Activated CD4-positive, alpha-beta T cell treated with anti-CD3 and anti-CD28 coated beads for 36 hours (primary cell): ENCODE measurements at regions not wholly inside any gene's neighbourhood (a gene's known extent, or its start where the extent isn't known, plus 50 kb on each side); places are given as distances from the start of the nearest gene placed in this dataset.

Experiments
- ATAC-seq: fragments of 200-7000 bp; cut with Tn5 transposase; one replicate; pipeline ENCODE4 v1.10.0; 2021; ENCODE audit warnings: mild to moderate bottlenecking, moderate library complexity
- CTCF ChIA-PET: fragments of 350-600 bp; sonication (Branson Sonifier 250); formaldehyde crosslinking; loops from one replicate; lab custom pipeline; 2021; ENCODE audit warnings: antibody characterized with exemption; lab: Charles Lee
- POLR2A ChIA-PET: fragments of 350-600 bp; sonication (Branson Sonifier 250); formaldehyde crosslinking; loops from one replicate; lab custom pipeline; 2021; ENCODE audit warnings: antibody characterized with exemption, inconsistent platforms; lab: Charles Lee
- DNase-seq: peaks from one replicate; pipeline ENCODE4 v3.0.0-alpha.2; 2020
- H3K27ac Mint-ChIP-seq: one replicate; pipeline ENCODE4 v1.8.0; 2021; ENCODE audit warnings: mixed read lengths
- H3K27me3 Mint-ChIP-seq: one replicate; pipeline ENCODE4 v1.8.0; 2021; ENCODE audit warnings: mixed read lengths
- H3K36me3 Mint-ChIP-seq: one replicate; pipeline ENCODE4 v1.8.0; 2021; ENCODE audit warnings: low read depth, mixed read lengths
- H3K4me1 Mint-ChIP-seq: one replicate; pipeline ENCODE4 v1.8.0; 2021; ENCODE audit warnings: mixed read lengths
- H3K4me3 Mint-ChIP-seq: one replicate; pipeline ENCODE4 v1.8.0; 2021; ENCODE audit warnings: mild to moderate bottlenecking, moderate library complexity, mixed read lengths
- H3K9me3 Mint-ChIP-seq: one replicate; pipeline ENCODE4 v1.8.0; 2021; ENCODE audit warnings: low read depth, mixed read lengths
- intact Hi-C, 2 experiments: fragments of 100-400 bp; cut with DNase I in 1 of 2; cut with micrococcal nuclease in 1 of 2; formaldehyde crosslinking; loops; one replicate each; pipeline versions ENCODE4 v1.14.2 to v1.15.1; 2022 to 2024; cut with DNase I, micrococcal nuclease

GRCh38 chr2:41414486-41415230 lies 633.2 kb upstream of the PKDCC start:
- ChIA-PET POLR2A (no interaction called here), CTCF (interaction anchor here (0.6 to 1.1 kb wide), 2 partner anchors 284 to 366 kb away, joined by 3 to 4 read pairs; no protein-coding TSS in a partner anchor)
- Mint-ChIP-seq H3K36me3 (no peaks in the 10 kb centered on the region), H3K27ac (no peak overlapping the region), H3K4me1 (no peaks in the 10 kb centered on the region), H3K27me3 (no peaks in the 10 kb centered on the region), H3K9me3 (peaks cover 5% of the 10 kb centered on the region), H3K4me3 (no peak overlapping the region)
- peak; percentile 4 for DNase-seq
- intact Hi-C loops, result loop anchor here (1.0 to 10.0 kb wide), 4 partner anchors 285 to 1500 kb away; no protein-coding TSS in a partner anchor
- no peak for ATAC-seq

DNA sequence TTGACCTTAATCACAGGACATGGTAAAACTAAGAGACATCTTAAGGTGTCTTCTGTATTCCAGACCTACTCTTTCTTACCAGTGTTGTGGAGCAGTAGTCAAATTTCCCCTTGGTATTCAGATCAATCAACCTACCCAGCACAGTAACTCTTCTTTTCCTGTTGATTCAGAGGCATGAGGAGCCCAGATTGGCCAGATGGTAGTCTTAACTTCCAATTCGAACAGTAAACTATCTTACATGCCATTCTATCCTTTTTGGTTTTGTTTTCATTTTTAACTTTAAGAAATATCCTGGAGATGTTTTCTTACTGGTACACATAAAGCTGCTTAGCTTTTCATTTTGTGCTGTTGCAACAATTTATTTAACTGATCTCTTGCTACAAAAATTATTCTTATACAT lies 630.3 kb upstream of the PKDCC start:
- POLR2A ChIA-PET, result no interaction called here
- H3K4me1 Mint-ChIP-seq, result no peaks in the 10 kb centered on the region
- DNase-seq (no peak), ATAC-seq (no peak)
- CTCF ChIA-PET, result no interaction called here
- intact Hi-C loops, result loop anchor here in 1 of 2 experiments (10.0 kb wide), 2 partner anchors 367 to 1503 kb away; no protein-coding TSS in a partner anchor
- H3K9me3 Mint-ChIP-seq, result no peaks in the 10 kb centered on the region
- no peaks in the 10 kb centered on the region for H3K36me3 Mint-ChIP-seq
- H3K27ac Mint-ChIP-seq, result no peak overlapping the region
- H3K4me3 Mint-ChIP-seq, result no peak overlapping the region
- no peaks in the 10 kb centered on the region for H3K27me3 Mint-ChIP-seq

DNA sequence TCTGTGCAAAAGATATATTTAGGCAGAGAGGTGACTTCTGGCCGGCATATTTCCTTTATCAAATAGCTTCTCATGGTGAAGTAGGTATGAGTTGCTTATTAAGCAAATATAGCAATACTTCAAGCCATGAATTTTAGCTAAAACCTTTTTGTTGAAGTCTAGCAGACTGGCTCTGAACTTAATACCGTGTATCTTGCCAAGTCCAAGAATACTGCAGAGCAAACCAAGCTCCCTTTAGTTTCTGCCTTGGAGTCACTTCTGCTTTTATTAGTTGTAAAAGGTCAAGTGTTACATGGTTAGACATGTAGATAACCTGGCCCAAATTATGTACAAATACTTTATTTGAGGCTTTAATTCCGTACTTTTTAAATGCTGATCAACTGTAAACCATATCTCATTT lies 627.6 kb upstream of the PKDCC start:
- ChIA-PET POLR2A (no interaction called here), CTCF (no interaction called here)
- ATAC-seq, result no peak

DNA sequence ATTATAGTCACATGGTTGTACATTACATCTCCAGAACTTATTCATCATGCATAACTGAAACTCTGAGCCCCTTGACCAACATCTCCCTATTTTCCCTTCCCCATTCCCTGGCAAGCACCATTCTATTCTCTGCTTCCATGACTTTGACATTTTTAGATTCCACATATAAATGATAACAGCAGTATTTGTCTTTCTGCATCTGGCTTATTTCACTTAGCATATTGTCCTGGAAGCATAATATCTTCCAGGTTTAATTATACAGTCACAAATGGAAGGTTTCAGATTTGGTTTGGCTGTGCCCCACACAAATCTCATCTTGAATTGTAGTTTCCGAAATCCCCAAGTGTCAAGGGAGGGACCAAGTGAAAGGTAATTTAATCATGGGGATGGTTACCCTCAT lies 626.9 kb upstream of the PKDCC start:
- intact Hi-C loops, result no loop called here
- H3K4me3 Mint-ChIP-seq, result no peak overlapping the region
- POLR2A ChIA-PET, result no interaction called here
- H3K36me3 Mint-ChIP-seq, result no peaks in the 10 kb centered on the region
- peaks cover 3% of the 10 kb centered on the region for H3K27me3 Mint-ChIP-seq
- CTCF ChIA-PET, result no interaction called here
- no peak overlapping the region for H3K27ac Mint-ChIP-seq
- no peaks in the 10 kb centered on the region for H3K9me3 Mint-ChIP-seq
- no peaks in the 10 kb centered on the region for H3K4me1 Mint-ChIP-seq
- DNase-seq, result no peak
- ATAC-seq, result no peak

More for the DNA sequence above, 627.6 kb upstream of the PKDCC start:
- DNase-seq, result no peak
- no peak overlapping the region for H3K4me3 Mint-ChIP-seq
- no peaks in the 10 kb centered on the region for H3K9me3 Mint-ChIP-seq
- H3K27me3 Mint-ChIP-seq, result peaks cover 3% of the 10 kb centered on the region
- H3K36me3 Mint-ChIP-seq, result no peaks in the 10 kb centered on the region
- no peak overlapping the region for H3K27ac Mint-ChIP-seq
- intact Hi-C loops, result no loop called here
- H3K4me1 Mint-ChIP-seq, result no peaks in the 10 kb centered on the region

DNA sequence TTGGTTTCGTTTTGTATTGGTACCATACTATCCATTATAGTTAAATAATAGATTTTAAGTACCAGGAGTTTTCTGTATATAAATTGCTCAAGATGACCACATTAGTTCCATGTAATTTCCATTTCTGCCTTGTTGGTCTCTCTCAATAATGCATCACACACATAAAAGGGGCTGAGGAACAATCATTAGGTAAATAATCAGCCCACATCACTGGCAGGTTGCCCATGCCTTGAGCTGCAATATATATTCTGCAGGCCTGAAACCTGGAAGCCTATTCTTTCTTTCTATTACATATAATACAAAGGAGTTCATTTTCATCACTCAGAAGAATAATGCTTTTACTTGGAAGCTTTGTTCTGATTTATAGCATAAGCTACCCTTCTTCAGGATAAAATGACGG lies 616.1 kb upstream of the PKDCC start:
- DNase-seq (no peak), ATAC-seq (no peak)
- H3K4me1 Mint-ChIP-seq, result no peaks in the 10 kb centered on the region
- H3K9me3 Mint-ChIP-seq, result no peaks in the 10 kb centered on the region
- H3K4me3 Mint-ChIP-seq, result no peak overlapping the region
- no peaks in the 10 kb centered on the region for H3K27me3 Mint-ChIP-seq
- POLR2A ChIA-PET, result no interaction called here
- intact Hi-C loops, result no loop called here
- H3K27ac Mint-ChIP-seq, result no peak overlapping the region
- CTCF ChIA-PET, result no interaction called here
- H3K36me3 Mint-ChIP-seq, result no peaks in the 10 kb centered on the region

DNA sequence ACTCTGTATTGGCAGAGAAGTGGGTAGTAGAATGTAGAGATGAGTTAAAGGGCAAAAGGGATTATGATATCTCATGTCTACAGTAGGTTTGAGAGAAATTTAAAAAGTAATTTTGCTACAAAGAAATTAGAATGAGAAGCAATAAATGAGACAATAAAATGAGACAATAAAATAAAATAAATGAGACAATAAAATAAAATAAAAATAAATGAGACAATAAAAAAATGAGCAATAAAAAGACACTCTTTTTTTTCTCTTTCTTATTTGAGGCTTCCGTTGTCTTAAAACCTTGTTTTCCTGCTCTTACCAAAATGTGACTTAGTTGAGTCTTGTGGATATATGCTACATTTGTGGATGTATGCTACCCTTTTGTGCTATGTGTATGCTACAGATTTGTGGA lies 615.4 kb upstream of the PKDCC start:
- Mint-ChIP-seq H3K27me3 (no peaks in the 10 kb centered on the region), H3K4me3 (no peak overlapping the region), H3K27ac (no peak overlapping the region), H3K4me1 (no peaks in the 10 kb centered on the region), H3K36me3 (no peaks in the 10 kb centered on the region), H3K9me3 (no peaks in the 10 kb centered on the region)
- ATAC-seq (no peak), DNase-seq (no peak)
- POLR2A ChIA-PET, result no interaction called here
- CTCF ChIA-PET, result no interaction called here
- intact Hi-C loops, result no loop called here

- ATAC-seq, result no peak
- H3K27me3 Mint-ChIP-seq, result no peaks in the 10 kb centered on the region
- intact Hi-C loops, result no loop called here
- no peaks in the 10 kb centered on the region for H3K4me1 Mint-ChIP-seq
- no peaks in the 10 kb centered on the region for H3K36me3 Mint-ChIP-seq
- no peak overlapping the region for H3K4me3 Mint-ChIP-seq
- DNase-seq, result no peak
- ChIA-PET POLR2A (no interaction called here), CTCF (no interaction called here)
- no peaks in the 10 kb centered on the region for H3K9me3 Mint-ChIP-seq
- no peak overlapping the region for H3K27ac Mint-ChIP-seq
Measured at GRCh38 chr2:41434991-41435390, 612.8 kb upstream of the PKDCC start.

- H3K36me3 Mint-ChIP-seq, result no peaks in the 10 kb centered on the region
- ATAC-seq, result no peak
- no peaks in the 10 kb centered on the region for H3K9me3 Mint-ChIP-seq
- no peak overlapping the region for H3K4me3 Mint-ChIP-seq
- ChIA-PET CTCF (no interaction called here), POLR2A (no interaction called here)
- no peak for DNase-seq
- H3K27ac Mint-ChIP-seq, result no peak overlapping the region
- no peaks in the 10 kb centered on the region for H3K27me3 Mint-ChIP-seq
- H3K4me1 Mint-ChIP-seq, result no peaks in the 10 kb centered on the region
- intact Hi-C loops, result no loop called here
Measured at GRCh38 chr2:41441958-41442357, 605.9 kb upstream of the PKDCC start.

DNA sequence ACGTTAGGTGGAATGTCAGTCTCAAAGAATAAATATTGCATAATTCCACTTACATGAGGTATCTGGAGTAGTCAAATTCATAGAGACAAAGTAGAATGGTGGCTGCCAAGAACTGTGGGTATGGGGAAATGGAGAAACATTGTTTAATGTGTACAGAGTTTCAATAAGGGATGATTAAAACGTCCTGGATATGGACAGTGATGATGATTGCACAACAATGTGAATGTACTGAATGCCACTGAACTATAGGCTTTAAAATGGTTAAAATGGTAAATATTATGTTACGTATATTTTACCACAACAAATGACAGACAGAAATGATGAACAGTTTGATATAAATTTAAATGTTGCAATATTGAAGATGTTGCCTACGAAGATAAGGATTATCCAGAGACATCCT lies 602.0 kb upstream of the PKDCC start:
- ATAC-seq (no peak), DNase-seq (no peak)
- Mint-ChIP-seq H3K27ac (no peak overlapping the region), H3K27me3 (no peaks in the 10 kb centered on the region), H3K4me3 (no peak overlapping the region), H3K9me3 (no peaks in the 10 kb centered on the region), H3K4me1 (no peaks in the 10 kb centered on the region), H3K36me3 (no peaks in the 10 kb centered on the region)
- ChIA-PET CTCF (interaction anchor here (1.0 kb wide), 1 partner anchor 164 kb away, joined by 5 read pairs; no protein-coding TSS in a partner anchor), POLR2A (no interaction called here)
- intact Hi-C loops, result no loop called here

- Mint-ChIP-seq H3K4me1 (no peaks in the 10 kb centered on the region), H3K4me3 (no peak overlapping the region), H3K9me3 (no peaks in the 10 kb centered on the region), H3K27me3 (no peaks in the 10 kb centered on the region), H3K36me3 (no peaks in the 10 kb centered on the region), H3K27ac (no peak overlapping the region)
- ChIA-PET POLR2A (no interaction called here), CTCF (interaction anchor here (1.0 kb wide), 1 partner anchor 163 kb away, joined by 5 read pairs; no protein-coding TSS in a partner anchor)
- intact Hi-C loops, result no loop called here
- ATAC-seq (no peak), DNase-seq (no peak)
Measured at GRCh38 chr2:41446266-41446665, 601.6 kb upstream of the PKDCC start.

DNA sequence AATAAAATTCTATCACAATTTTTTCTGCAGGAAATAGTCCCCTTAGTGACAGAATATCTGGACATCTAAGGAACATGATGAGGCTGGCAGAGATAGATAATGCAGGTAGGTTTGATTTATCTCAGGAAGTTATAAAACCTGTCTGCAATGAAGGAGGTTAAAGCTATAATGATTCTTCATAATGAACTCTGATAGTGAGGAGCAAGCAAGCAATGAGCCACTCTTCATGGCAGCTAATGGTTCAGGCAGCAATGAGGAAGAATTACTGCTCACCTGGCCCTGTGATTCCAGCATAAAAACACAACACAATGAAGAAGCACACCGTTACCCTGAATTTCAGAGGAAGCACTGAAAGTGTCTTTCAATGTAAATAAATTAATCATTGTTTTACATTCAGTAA lies 599.6 kb upstream of the PKDCC start:
- no peaks in the 10 kb centered on the region for H3K27me3 Mint-ChIP-seq
- no peak for ATAC-seq
- no peak overlapping the region for H3K4me3 Mint-ChIP-seq
- no peaks in the 10 kb centered on the region for H3K9me3 Mint-ChIP-seq
- no peaks in the 10 kb centered on the region for H3K36me3 Mint-ChIP-seq
- ChIA-PET CTCF (no interaction called here), POLR2A (no interaction called here)
- H3K27ac Mint-ChIP-seq, result no peak overlapping the region
- H3K4me1 Mint-ChIP-seq, result no peaks in the 10 kb centered on the region
- no peak for DNase-seq
- intact Hi-C loops, result no loop called here

- no peak overlapping the region for H3K27ac Mint-ChIP-seq
- intact Hi-C loops, result no loop called here
- no peak for ATAC-seq
- H3K4me1 Mint-ChIP-seq, result no peaks in the 10 kb centered on the region
- no peak overlapping the region for H3K4me3 Mint-ChIP-seq
- no peak for DNase-seq
- no peaks in the 10 kb centered on the region for H3K27me3 Mint-ChIP-seq
- POLR2A ChIA-PET, result no interaction called here
- H3K36me3 Mint-ChIP-seq, result no peaks in the 10 kb centered on the region
- CTCF ChIA-PET, result no interaction called here
- H3K9me3 Mint-ChIP-seq, result no peaks in the 10 kb centered on the region
Measured at GRCh38 chr2:41457026-41457425, 590.8 kb upstream of the PKDCC start.
